Liver (tissue), 8 donors: ENCODE measurements at regions not wholly inside any gene's neighbourhood (a gene's known extent, or its start where the extent isn't known, plus 50 kb on each side); places are given as distances from the start of the nearest gene placed in this dataset.

Experiments used
- DNase-seq: peaks from one replicate; pipeline ENCODE4 v3.0.0-alpha.2; 2017; ENCODE audit warnings: low spot score
- H3K27ac ChIP-seq, 2 donors: one replicate each; pipeline ENCODE4 v1.7.0; 2013; ENCODE audit warnings: inconsistent platforms in 2 of 2, low read length in 2 of 2, control low read depth in 1 of 2, low read depth in 1 of 2, mild to moderate bottlenecking in 1 of 2
- H3K27me3 ChIP-seq, 4 donors: one replicate each; pipeline versions ENCODE4 v1.6.1 to v1.7.0; 2013; ENCODE audit warnings: low read length in 3 of 4, inconsistent platforms in 1 of 4, mild to moderate bottlenecking in 1 of 4, moderate library complexity in 1 of 4; ENCODE audit not compliant: control insufficient read depth in 4 of 4, insufficient read depth in 4 of 4
- H3K36me3 ChIP-seq, 4 donors: one replicate each; pipeline versions ENCODE4 v1.6.1 to v1.7.0; 2013; ENCODE audit warnings: low read length in 3 of 4, mild to moderate bottlenecking in 3 of 4, low read depth in 1 of 4, moderate library complexity in 1 of 4; ENCODE audit not compliant: control insufficient read depth in 4 of 4, insufficient read depth in 3 of 4
- H3K4me1 ChIP-seq, 4 donors: one replicate each; pipeline versions ENCODE4 v1.6.1 to v1.7.0; 2013; ENCODE audit warnings: low read length in 3 of 4, mild to moderate bottlenecking in 3 of 4, moderate library complexity in 1 of 4; ENCODE audit not compliant: control insufficient read depth in 4 of 4, insufficient read depth in 4 of 4
- H3K4me3 ChIP-seq, 3 donors: one replicate each; pipeline versions ENCODE4 v1.6.1 to v1.7.0; 2013; ENCODE audit warnings: low read length in 3 of 3, control low read depth in 1 of 3, low read depth in 1 of 3, mild to moderate bottlenecking in 1 of 3
- H3K9ac ChIP-seq, 2 donors: one replicate each; pipeline ENCODE4 v1.7.0; 2013; ENCODE audit warnings: low read length in 2 of 2, mild to moderate bottlenecking in 2 of 2, moderate library complexity in 2 of 2, control low read depth in 1 of 2, low read depth in 1 of 2
- H3K9me3 ChIP-seq, 4 donors: one replicate each; pipeline versions ENCODE4 v1.6.1 to v1.7.0; 2013; ENCODE audit warnings: low read length in 3 of 4; ENCODE audit not compliant: control insufficient read depth in 4 of 4
- EGR1 ChIP-seq, 2 donors: IDR thresholded peaks; 2 replicates each; pipeline ENCODE4 v1.6.1; 2016 to 2018; ENCODE audit warnings: antibody characterized with exemption in 2 of 2, low read depth in 2 of 2
- FOXA1 ChIP-seq: IDR thresholded peaks from 2 replicates; pipeline ENCODE4 v1.6.1; 2016; ENCODE audit warnings: antibody characterized with exemption
- FOXA2 ChIP-seq: IDR thresholded peaks from 2 replicates; pipeline ENCODE4 v1.6.1; 2016; ENCODE audit warnings: antibody characterized with exemption
- HNF4A ChIP-seq, 2 donors: conservative IDR thresholded peaks; 2 replicates each; pipeline ENCODE4 v1.6.1; 2016; ENCODE audit warnings: antibody characterized with exemption in 2 of 2, mild to moderate bottlenecking in 2 of 2
- JUND ChIP-seq, 2 donors: IDR thresholded peaks; 2 replicates each; pipeline ENCODE4 v1.6.1; 2016; ENCODE audit warnings: antibody characterized with exemption in 2 of 2
- RAD21 ChIP-seq, 2 donors: IDR thresholded peaks; 2 replicates each; pipeline ENCODE4 v1.6.1; 2016; ENCODE audit warnings: antibody characterized with exemption in 2 of 2, mild to moderate bottlenecking in 2 of 2
- RXRA ChIP-seq, 2 donors: IDR thresholded peaks; 2 replicates each; pipeline ENCODE4 v1.6.1; 2017 to 2018; ENCODE audit warnings: antibody characterized with exemption in 2 of 2, mild to moderate bottlenecking in 1 of 2
- YY1 ChIP-seq: IDR thresholded peaks from 2 replicates; pipeline ENCODE4 v1.6.1; 2016; ENCODE audit warnings: antibody characterized with exemption, mild to moderate bottlenecking
- WGBS: extraction: QIAGEN DNeasy Blood & Tissue Kit; methylation state at CpG from one replicate; pipeline ENCODE4 v1.1.7; 2013; 5-methylcytosine and 5-hydroxymethylcytosine counted together
- TF ChIP-seq, protein P1 (sequence below): fragments of 150-350 bp; IDR thresholded peaks from 2 replicates; pipeline ENCODE4 v1.5.1; 2017; ENCODE audit warnings: improper control_type of control experiment, low read depth, low read length; ENCODE audit not compliant: missing input control
- TF ChIP-seq, protein P2 (sequence below): IDR thresholded peaks from 2 replicates; pipeline ENCODE4 v1.6.1; 2016; ENCODE audit warnings: antibody characterized with exemption, mild to moderate bottlenecking
- TF ChIP-seq, protein P3 (sequence below): IDR thresholded peaks from 2 replicates; pipeline ENCODE4 v1.6.1; 2016; ENCODE audit warnings: antibody characterized with exemption
- TF ChIP-seq, protein P4 (sequence below): IDR thresholded peaks from 2 replicates; pipeline ENCODE4 v1.6.1; 2016; ENCODE audit warnings: antibody characterized with exemption
- donor health status: healthy.
- donor health status: healthy.
- donor health status: healthy.
- donor health status: healthy.
- donor health status: healthy.

DNA sequence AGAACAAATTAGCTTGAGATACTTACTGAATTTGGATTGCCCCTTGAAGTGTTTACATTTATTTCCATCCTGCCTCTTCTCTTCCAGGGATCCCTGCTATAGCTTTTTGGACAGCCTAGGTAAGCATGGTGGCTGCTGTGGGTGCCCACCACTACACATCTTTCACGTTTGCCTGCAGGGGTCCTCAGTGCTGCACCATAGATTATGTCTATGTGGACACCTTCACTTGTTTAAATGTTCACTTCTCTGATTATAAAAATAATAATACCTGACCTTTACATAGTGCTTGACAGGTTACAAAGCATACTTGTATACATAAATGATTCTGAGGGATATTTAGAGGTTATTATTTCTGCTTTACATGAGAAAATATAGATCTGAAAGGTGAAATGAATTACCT, 67.9 kb upstream of the SLC4A4 start:
- DNase-seq = peak; percentile 37
- 21% methylated on average over 1 of the region's 1 CpG for whole genome bisulfite sequencing
- H3K4me3 ChIP-seq = no peak overlapping the region
- H3K4me1 ChIP-seq = peaks cover 0 to 15% (median 2%) of the 10 kb centered on the region in 4 donors
- H3K27ac ChIP-seq = no peak overlapping the region
- peaks cover 0 to 3% (median 0%) of the 10 kb centered on the region in 4 donors for H3K36me3 ChIP-seq
- TF ChIP-seq, protein P1, sequence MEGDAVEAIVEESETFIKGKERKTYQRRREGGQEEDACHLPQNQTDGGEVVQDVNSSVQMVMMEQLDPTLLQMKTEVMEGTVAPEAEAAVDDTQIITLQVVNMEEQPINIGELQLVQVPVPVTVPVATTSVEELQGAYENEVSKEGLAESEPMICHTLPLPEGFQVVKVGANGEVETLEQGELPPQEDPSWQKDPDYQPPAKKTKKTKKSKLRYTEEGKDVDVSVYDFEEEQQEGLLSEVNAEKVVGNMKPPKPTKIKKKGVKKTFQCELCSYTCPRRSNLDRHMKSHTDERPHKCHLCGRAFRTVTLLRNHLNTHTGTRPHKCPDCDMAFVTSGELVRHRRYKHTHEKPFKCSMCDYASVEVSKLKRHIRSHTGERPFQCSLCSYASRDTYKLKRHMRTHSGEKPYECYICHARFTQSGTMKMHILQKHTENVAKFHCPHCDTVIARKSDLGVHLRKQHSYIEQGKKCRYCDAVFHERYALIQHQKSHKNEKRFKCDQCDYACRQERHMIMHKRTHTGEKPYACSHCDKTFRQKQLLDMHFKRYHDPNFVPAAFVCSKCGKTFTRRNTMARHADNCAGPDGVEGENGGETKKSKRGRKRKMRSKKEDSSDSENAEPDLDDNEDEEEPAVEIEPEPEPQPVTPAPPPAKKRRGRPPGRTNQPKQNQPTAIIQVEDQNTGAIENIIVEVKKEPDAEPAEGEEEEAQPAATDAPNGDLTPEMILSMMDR = peak; percentile 38
- TF ChIP-seq HNF4A (conservative IDR thresholded peaks at IDR 0.05) (no peak), RAD21 (IDR thresholded peaks at IDR 0.05) (peak; percentile 73 to 83), YY1 (no peak), EGR1 (IDR thresholded peaks at IDR 0.05; ENCODE audit: low read depth in 2 of 2) (no peak)
- TF ChIP-seq, protein P2, sequence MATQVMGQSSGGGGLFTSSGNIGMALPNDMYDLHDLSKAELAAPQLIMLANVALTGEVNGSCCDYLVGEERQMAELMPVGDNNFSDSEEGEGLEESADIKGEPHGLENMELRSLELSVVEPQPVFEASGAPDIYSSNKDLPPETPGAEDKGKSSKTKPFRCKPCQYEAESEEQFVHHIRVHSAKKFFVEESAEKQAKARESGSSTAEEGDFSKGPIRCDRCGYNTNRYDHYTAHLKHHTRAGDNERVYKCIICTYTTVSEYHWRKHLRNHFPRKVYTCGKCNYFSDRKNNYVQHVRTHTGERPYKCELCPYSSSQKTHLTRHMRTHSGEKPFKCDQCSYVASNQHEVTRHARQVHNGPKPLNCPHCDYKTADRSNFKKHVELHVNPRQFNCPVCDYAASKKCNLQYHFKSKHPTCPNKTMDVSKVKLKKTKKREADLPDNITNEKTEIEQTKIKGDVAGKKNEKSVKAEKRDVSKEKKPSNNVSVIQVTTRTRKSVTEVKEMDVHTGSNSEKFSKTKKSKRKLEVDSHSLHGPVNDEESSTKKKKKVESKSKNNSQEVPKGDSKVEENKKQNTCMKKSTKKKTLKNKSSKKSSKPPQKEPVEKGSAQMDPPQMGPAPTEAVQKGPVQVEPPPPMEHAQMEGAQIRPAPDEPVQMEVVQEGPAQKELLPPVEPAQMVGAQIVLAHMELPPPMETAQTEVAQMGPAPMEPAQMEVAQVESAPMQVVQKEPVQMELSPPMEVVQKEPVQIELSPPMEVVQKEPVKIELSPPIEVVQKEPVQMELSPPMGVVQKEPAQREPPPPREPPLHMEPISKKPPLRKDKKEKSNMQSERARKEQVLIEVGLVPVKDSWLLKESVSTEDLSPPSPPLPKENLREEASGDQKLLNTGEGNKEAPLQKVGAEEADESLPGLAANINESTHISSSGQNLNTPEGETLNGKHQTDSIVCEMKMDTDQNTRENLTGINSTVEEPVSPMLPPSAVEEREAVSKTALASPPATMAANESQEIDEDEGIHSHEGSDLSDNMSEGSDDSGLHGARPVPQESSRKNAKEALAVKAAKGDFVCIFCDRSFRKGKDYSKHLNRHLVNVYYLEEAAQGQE = no peak
- no peaks in the 10 kb centered on the region for H3K9me3 ChIP-seq
- H3K9ac ChIP-seq = no peak overlapping the region
- no peaks in the 10 kb centered on the region for H3K27me3 ChIP-seq

DNA sequence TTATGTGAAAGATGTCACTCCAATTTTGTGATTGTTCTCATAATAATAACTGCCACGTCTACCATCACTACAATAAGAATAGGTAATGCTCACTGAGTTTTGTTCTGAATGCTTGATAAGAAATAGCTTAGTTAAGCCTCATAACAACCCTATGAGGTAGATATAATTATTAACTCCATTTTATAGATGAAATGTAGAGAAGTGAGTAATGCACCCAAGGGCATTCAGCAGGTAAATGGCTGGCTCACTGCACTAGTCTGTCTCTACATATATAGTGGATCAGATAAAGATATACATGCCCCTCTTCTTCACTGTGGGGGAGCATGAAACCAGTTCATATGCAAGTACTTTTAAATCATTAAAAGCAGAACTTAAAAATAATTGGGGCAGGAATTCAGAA, 65.8 kb upstream of the SLC4A4 start:
- 90% methylated on average over 1 of the region's 1 CpG for WGBS
- DNase-seq = no peak
- TF ChIP-seq JUND (IDR thresholded peaks at IDR 0.05) (no peak), FOXA1 (no peak), RXRA (IDR thresholded peaks at IDR 0.05) (no peak), FOXA2 (no peak), YY1 (no peak)
- TF ChIP-seq, protein P3, sequence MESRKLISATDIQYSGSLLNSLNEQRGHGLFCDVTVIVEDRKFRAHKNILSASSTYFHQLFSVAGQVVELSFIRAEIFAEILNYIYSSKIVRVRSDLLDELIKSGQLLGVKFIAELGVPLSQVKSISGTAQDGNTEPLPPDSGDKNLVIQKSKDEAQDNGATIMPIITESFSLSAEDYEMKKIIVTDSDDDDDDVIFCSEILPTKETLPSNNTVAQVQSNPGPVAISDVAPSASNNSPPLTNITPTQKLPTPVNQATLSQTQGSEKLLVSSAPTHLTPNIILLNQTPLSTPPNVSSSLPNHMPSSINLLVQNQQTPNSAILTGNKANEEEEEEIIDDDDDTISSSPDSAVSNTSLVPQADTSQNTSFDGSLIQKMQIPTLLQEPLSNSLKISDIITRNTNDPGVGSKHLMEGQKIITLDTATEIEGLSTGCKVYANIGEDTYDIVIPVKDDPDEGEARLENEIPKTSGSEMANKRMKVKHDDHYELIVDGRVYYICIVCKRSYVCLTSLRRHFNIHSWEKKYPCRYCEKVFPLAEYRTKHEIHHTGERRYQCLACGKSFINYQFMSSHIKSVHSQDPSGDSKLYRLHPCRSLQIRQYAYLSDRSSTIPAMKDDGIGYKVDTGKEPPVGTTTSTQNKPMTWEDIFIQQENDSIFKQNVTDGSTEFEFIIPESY = no peak
- TF ChIP-seq, protein P4, sequence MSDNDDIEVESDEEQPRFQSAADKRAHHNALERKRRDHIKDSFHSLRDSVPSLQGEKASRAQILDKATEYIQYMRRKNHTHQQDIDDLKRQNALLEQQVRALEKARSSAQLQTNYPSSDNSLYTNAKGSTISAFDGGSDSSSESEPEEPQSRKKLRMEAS = no peak
- TF ChIP-seq, protein P1 = no peak

More for the DNA sequence above, 65.8 kb upstream of the SLC4A4 start:
- Histone ChIP-seq H3K27ac (no peak overlapping the region), H3K27me3 (no peaks in the 10 kb centered on the region), H3K9ac (no peak overlapping the region), H3K4me3 (no peak overlapping the region), H3K9me3 (no peaks in the 10 kb centered on the region), H3K36me3 (peaks cover 0 to 3% (median 0%) of the 10 kb centered on the region in 4 donors), H3K4me1 (peaks cover 0 to 9% (median under 1%) of the 10 kb centered on the region in 4 donors)
